IMR-90 (cell line): ENCODE measurements at regions not wholly inside any gene's neighbourhood (a gene's known extent, or its start where the extent isn't known, plus 50 kb on each side); places are given as distances from the start of the nearest gene placed in this dataset.

Experiments
- ATAC-seq: fragments of 200-7000 bp; cut with Tn5 transposase; 2 replicates; pipeline ENCODE4 v1.9.1; 2020; ENCODE audit warnings: low read depth, mild to moderate bottlenecking, moderate library complexity
- BruUV-seq: library from RNA; stranded (reverse); fragments of 400-500 nt; replicated peaks from 2 replicates; lab custom pipeline; 2021; lab: Mats Ljungman, UMichigan
- CTCF ChIA-PET: fragments of 300-600 bp; formaldehyde crosslinking; extraction: SDS; loops from one replicate; lab custom pipeline; 2021; ENCODE audit warnings: antibody characterized with exemption; lab: Yijun Ruan, JAX
- POLR2A ChIA-PET: fragments of 300-600 bp; sonication (Branson Sonifier 250); formaldehyde crosslinking; loops from one replicate; lab custom pipeline; 2022; ENCODE audit warnings: antibody characterized with exemption; ENCODE audit not compliant: unreplicated experiment; lab: Charles Lee
- DNase-seq: peaks from one replicate; pipeline ENCODE4 v3.0.0; 2013
- H2AFZ ChIP-seq: replicated peaks from 2 replicates; pipeline ENCODE3; 2013; ENCODE audit warnings: low read length, mild to moderate bottlenecking; ENCODE audit not compliant: poor library complexity
- H2AK5ac ChIP-seq: 2 replicates; pipeline ENCODE4 v1.6.1; 2013; ENCODE audit warnings: low read depth, low read length, inconsistent platforms
- H2AK9ac ChIP-seq: replicated peaks from 2 replicates; pipeline ENCODE3; 2013; ENCODE audit warnings: mild to moderate bottlenecking, low read depth, low read length, moderate library complexity; ENCODE audit not compliant: poor library complexity
- H2BK120ac ChIP-seq: 2 replicates; pipeline ENCODE4 v1.6.1; 2013; ENCODE audit warnings: low read depth, low read length, inconsistent platforms
- H2BK15ac ChIP-seq: 3 replicates; pipeline ENCODE4 v1.6.1; 2013; ENCODE audit warnings: low read depth, low read length, inconsistent platforms
- H2BK20ac ChIP-seq: 2 replicates; pipeline ENCODE4 v1.6.1; 2013; ENCODE audit warnings: low read depth, mild to moderate bottlenecking, inconsistent platforms, low read length, moderate library complexity
- H2BK5ac ChIP-seq: 2 replicates; pipeline ENCODE4 v1.6.1; 2013; ENCODE audit warnings: mild to moderate bottlenecking, low read depth, low read length, inconsistent platforms; ENCODE audit not compliant: poor library complexity, severe bottlenecking
- H3K14ac ChIP-seq: replicated peaks from 2 replicates; pipeline ENCODE4 v1.6.1; 2013; ENCODE audit warnings: low read depth, low read length, inconsistent platforms
- H3K18ac ChIP-seq: 2 replicates; pipeline ENCODE4 v1.6.1; 2013; ENCODE audit warnings: low read depth, low read length, control low read depth
- H3K23ac ChIP-seq: 2 replicates; pipeline ENCODE4 v1.6.1; 2013; ENCODE audit warnings: low read depth, low read length, inconsistent platforms
- H3K27ac ChIP-seq: 2 replicates; pipeline ENCODE4 v1.5.1; 2013; ENCODE audit warnings: mild to moderate bottlenecking, control low read depth, low read length; ENCODE audit not compliant: insufficient read depth
- H3K27me3 ChIP-seq: 2 replicates; pipeline ENCODE4 v1.6.1; 2013; ENCODE audit warnings: low read length; ENCODE audit not compliant: control insufficient read depth, insufficient read depth
- H3K36me3 ChIP-seq: 2 replicates; pipeline ENCODE4 v1.6.1; 2013; ENCODE audit warnings: low read length, mixed read lengths; ENCODE audit not compliant: control insufficient read depth, insufficient read depth
- H3K4ac ChIP-seq: 2 replicates; pipeline ENCODE4 v1.6.1; 2013; ENCODE audit warnings: low read depth, low read length, inconsistent platforms
- H3K4me1 ChIP-seq: 2 replicates; pipeline ENCODE4 v1.6.1; 2013; ENCODE audit warnings: low read length, mixed read lengths; ENCODE audit not compliant: control insufficient read depth, insufficient read depth
- H3K4me2 ChIP-seq: 2 replicates; pipeline ENCODE4 v1.6.1; 2013; ENCODE audit warnings: low read depth, mild to moderate bottlenecking, control low read depth, low read length, moderate library complexity
- H3K4me3 ChIP-seq: 2 replicates; pipeline ENCODE4 v1.5.1; 2013; ENCODE audit warnings: low read depth, mild to moderate bottlenecking, control low read depth, low read length, moderate library complexity; ENCODE audit not compliant: insufficient read depth
- H3K56ac ChIP-seq: 2 replicates; pipeline ENCODE4 v1.6.1; 2013; ENCODE audit warnings: low read length, inconsistent platforms; ENCODE audit not compliant: insufficient read depth; ENCODE audit errors: extremely low read depth
- H3K79me1 ChIP-seq, 2 experiments: 2 replicates each; pipeline ENCODE4 v1.6.1; 2013; ENCODE audit warnings: low read length in 2 of 2, inconsistent platforms in 1 of 2, low read depth in 1 of 2
- H3K9ac ChIP-seq: 2 replicates; pipeline ENCODE4 v1.6.1; 2013; ENCODE audit warnings: low read depth, low read length, control low read depth
- H3K9me1 ChIP-seq: 2 replicates; pipeline ENCODE4 v1.6.1; 2013; ENCODE audit warnings: low read length, inconsistent platforms; ENCODE audit not compliant: insufficient read depth
- H3K9me3 ChIP-seq: 2 replicates; pipeline ENCODE4 v1.6.1; 2013; ENCODE audit warnings: low read length; ENCODE audit not compliant: control insufficient read depth, insufficient read depth
- H4K20me1 ChIP-seq: 2 replicates; pipeline ENCODE4 v1.6.1; 2013; ENCODE audit warnings: low read length, inconsistent platforms; ENCODE audit not compliant: insufficient read depth
- H4K5ac ChIP-seq: 2 replicates; pipeline ENCODE4 v1.6.1; 2013; ENCODE audit warnings: mild to moderate bottlenecking, low read depth, low read length, control low read depth
- H4K8ac ChIP-seq, 2 experiments: 2 replicates each; pipeline ENCODE4 v1.6.1; 2013; ENCODE audit warnings: low read depth in 2 of 2, low read length in 2 of 2, control low read depth in 1 of 2, inconsistent platforms in 1 of 2
- H4K91ac ChIP-seq: 2 replicates; pipeline ENCODE4 v1.6.1; 2013; ENCODE audit warnings: low read depth, low read length, inconsistent platforms; ENCODE audit not compliant: insufficient read depth
- CHD1 ChIP-seq: IDR thresholded peaks from 2 replicates; pipeline ENCODE4 v1.6.1; 2012; ENCODE audit warnings: low read depth, low read length, improper control_type of control experiment
- CTCF ChIP-seq: conservative IDR thresholded peaks from 2 replicates; pipeline ENCODE4 v1.5.1; 2012; ENCODE audit warnings: mild to moderate bottlenecking, low read depth, low read length, improper control_type of control experiment
- ELK1 ChIP-seq: fragments of 150-350 bp; IDR thresholded peaks from 2 replicates; pipeline ENCODE4 v1.6.1; 2016; ENCODE audit warnings: low read depth, mild to moderate bottlenecking, low read length, moderate library complexity, borderline replicate concordance
- MAFK ChIP-seq: IDR thresholded peaks from 2 replicates; pipeline ENCODE4 v1.6.1; 2012; ENCODE audit warnings: low read depth, low read length, improper control_type of control experiment
- MXI1 ChIP-seq: IDR thresholded peaks from 2 replicates; pipeline ENCODE4 v1.6.1; 2012; ENCODE audit warnings: low read depth, mild to moderate bottlenecking, low read length, moderate library complexity, borderline replicate concordance
- NFE2L2 ChIP-seq: fragments of 150-350 bp; IDR thresholded peaks from 2 replicates; pipeline ENCODE4 v1.6.1; 2016; ENCODE audit warnings: low read depth, mild to moderate bottlenecking, low read length
- POLR2A ChIP-seq: IDR thresholded peaks from 2 replicates; pipeline ENCODE4 v1.6.1; 2012; ENCODE audit warnings: mild to moderate bottlenecking, low read depth, low read length
- RAD21 ChIP-seq: IDR thresholded peaks from 2 replicates; pipeline ENCODE4 v1.6.1; 2012; ENCODE audit warnings: low read length, improper control_type of control experiment
- RFX5 ChIP-seq: IDR thresholded peaks from 2 replicates; pipeline ENCODE4 v1.8.0; 2012; ENCODE audit warnings: low read depth, mild to moderate bottlenecking, low read length, moderate library complexity
- SMC3 ChIP-seq: fragments of 150-350 bp; IDR thresholded peaks from 2 replicates; pipeline ENCODE4 v1.6.1; 2016; ENCODE audit warnings: low read depth, mild to moderate bottlenecking, antibody characterized with exemption, low read length, moderate library complexity
- WGBS, 2 experiments: methylation state at CpG; one replicate each; pipeline versions ENCODE4 v1.1.5 to v1.1.7; 2013; ENCODE audit warnings: missing lambda C conversion rate in 2 of 2; ENCODE audit not compliant: insufficient read length in 1 of 2; ENCODE audit errors: extremely low coverage in 2 of 2; 5-methylcytosine and 5-hydroxymethylcytosine counted together
- dilution Hi-C: fragments of 300-500 bp; cut with HindIII; formaldehyde crosslinking; loops from one replicate; pipeline ENCODE4 v1.14.3; 2018; ENCODE audit warnings: low sequenced_read_pairs; ENCODE audit not compliant: unreplicated experiment
- in situ Hi-C: fragments of 300-500 bp; cut with MboI; formaldehyde crosslinking; loops from 3 replicates; pipeline ENCODE4 v1.14.3; 2019; ENCODE audit warnings: low sequenced_read_pairs, inconsistent platforms, mixed read lengths
- intact Hi-C: fragments of 100-400 bp; cut with micrococcal nuclease; formaldehyde crosslinking; loops from 2 replicates; pipeline ENCODE4 v1.10.0; 2022

GRCh38 chr1:168783458-168784210 lies 54.6 kb upstream of the DPT start:
- TF ChIP-seq ELK1 (no peak), CHD1 (no peak), CTCF (no peak), RAD21 (no peak), MAFK (no peak), SMC3 (no peak), MXI1 (no peak), RFX5 (no peak), POLR2A (no peak), NFE2L2 (no peak)
- Histone ChIP-seq H2BK5ac (no peak overlapping the region), H3K9me1 (no peaks in the 10 kb centered on the region), H3K4me2 (no peak overlapping the region), H3K79me1 (no peaks in the 10 kb centered on the region), H3K27me3 (no peaks in the 10 kb centered on the region), H4K8ac (no peak overlapping the region), H2BK15ac (no peak overlapping the region), H3K14ac (no peak overlapping the region), H3K4me3 (no peak overlapping the region), H2AFZ (no peak overlapping the region), H3K23ac (no peak overlapping the region), H3K56ac (no peak overlapping the region), H3K4ac (no peak overlapping the region), H3K36me3 (no peaks in the 10 kb centered on the region), H3K9ac (no peak overlapping the region), H2BK120ac (no peak overlapping the region), H4K5ac (no peak overlapping the region), H3K27ac (no peak overlapping the region), H4K20me1 (no peaks in the 10 kb centered on the region), H2BK20ac (no peak overlapping the region), H2AK9ac (no peak overlapping the region), H3K9me3 (no peaks in the 10 kb centered on the region), H4K91ac (no peak overlapping the region), H3K4me1 (no peaks in the 10 kb centered on the region), H3K18ac (no peak overlapping the region), H2AK5ac (no peak overlapping the region)
- no TSS peak for BruUV-seq
- dilution Hi-C loops (no loop called here), intact Hi-C loops (no loop called here), in situ Hi-C loops (no loop called here)
- no peak for DNase-seq
- CTCF ChIA-PET: interaction anchor here (0.7 kb wide), 1 partner anchor 10 kb away, joined by 4 read pairs; no protein-coding TSS in a partner anchor
- POLR2A ChIA-PET: no interaction called here
- no peak for ATAC-seq
- 0% methylated on average over 1 of the region's 4 CpGs; no CpG with 5 or more reads in 1 of the 2 experiments for WGBS, 2 experiments
